Activated B cell treated with CpG ODN at 0.5 μM for 24 hours (primary cell): ENCODE measurements at regions not wholly inside any gene's neighbourhood (a gene's known extent, or its start where the extent isn't known, plus 50 kb on each side); places are given as distances from the start of the nearest gene placed in this dataset.

Experiments
- ATAC-seq: fragments of 200-7000 bp; cut with Tn5 transposase; one replicate; pipeline ENCODE4 v1.10.0; 2021; ENCODE audit warnings: low read depth, mild to moderate bottlenecking, moderate library complexity
- CTCF ChIA-PET: fragments of 350-600 bp; sonication (Branson Sonifier 250); formaldehyde crosslinking; loops from one replicate; lab custom pipeline; 2021; ENCODE audit warnings: antibody characterized with exemption; lab: Charles Lee
- POLR2A ChIA-PET: fragments of 350-600 bp; sonication (Branson Sonifier 250); formaldehyde crosslinking; loops from one replicate; lab custom pipeline; 2021; ENCODE audit warnings: antibody characterized with exemption; lab: Charles Lee
- DNase-seq: peaks from one replicate; pipeline ENCODE4 v3.0.0; 2022
- H3K27ac Mint-ChIP-seq: one replicate; pipeline ENCODE4 v1.8.0; 2020; ENCODE audit warnings: mixed read lengths
- H3K27me3 Mint-ChIP-seq: one replicate; pipeline ENCODE4 v1.8.0; 2021; ENCODE audit warnings: mixed read lengths
- H3K36me3 Mint-ChIP-seq: one replicate; pipeline ENCODE4 v1.8.0; 2021; ENCODE audit warnings: low read depth, mixed read lengths
- H3K4me1 Mint-ChIP-seq: one replicate; pipeline ENCODE4 v1.8.0; 2021; ENCODE audit warnings: mixed read lengths
- H3K4me3 Mint-ChIP-seq: one replicate; pipeline ENCODE4 v1.8.0; 2020; ENCODE audit warnings: mild to moderate bottlenecking, mixed read lengths
- H3K9me3 Mint-ChIP-seq: one replicate; pipeline ENCODE4 v1.8.0; 2020; ENCODE audit warnings: mixed read lengths
- CTCF ChIP-seq: fragments of 200-600 bp; IDR thresholded peaks from one replicate; pipeline ENCODE4 v1.8.0; 2022; ENCODE audit warnings: antibody characterized with exemption, mild to moderate bottlenecking
- intact Hi-C: fragments of 100-400 bp; cut with micrococcal nuclease; formaldehyde crosslinking; loops from one replicate; pipeline ENCODE4 v1.15.1; 2024

- CTCF ChIA-PET: interaction anchor here (0.9 to 2.1 kb wide), 4 partner anchors 9 to 42 kb away, joined by 3 to 12 read pairs (median 6); no protein-coding TSS in a partner anchor
- no peak for TF ChIP-seq CTCF
- DNase-seq (no peak), ATAC-seq (peak; percentile 6)
- no peaks in the 10 kb centered on the region for H3K36me3 Mint-ChIP-seq
- H3K27me3 Mint-ChIP-seq: peaks cover 33% of the 10 kb centered on the region
- H3K4me3 Mint-ChIP-seq: no peak overlapping the region
- intact Hi-C loops: loop anchor here (1.0 kb wide), 2 partner anchors 43 to 70 kb away; no protein-coding TSS in a partner anchor
- H3K9me3 Mint-ChIP-seq: no peaks in the 10 kb centered on the region
- no peak overlapping the region for H3K27ac Mint-ChIP-seq
- POLR2A ChIA-PET: interaction anchor here (0.9 kb wide), 1 partner anchor 13 kb away, joined by 3 read pairs; no protein-coding TSS in a partner anchor
- peaks cover 52% of the 10 kb centered on the region for H3K4me1 Mint-ChIP-seq
Observed at GRCh38 chr7:128177768-128178550, 63.1 kb upstream of the LEP start.

DNA sequence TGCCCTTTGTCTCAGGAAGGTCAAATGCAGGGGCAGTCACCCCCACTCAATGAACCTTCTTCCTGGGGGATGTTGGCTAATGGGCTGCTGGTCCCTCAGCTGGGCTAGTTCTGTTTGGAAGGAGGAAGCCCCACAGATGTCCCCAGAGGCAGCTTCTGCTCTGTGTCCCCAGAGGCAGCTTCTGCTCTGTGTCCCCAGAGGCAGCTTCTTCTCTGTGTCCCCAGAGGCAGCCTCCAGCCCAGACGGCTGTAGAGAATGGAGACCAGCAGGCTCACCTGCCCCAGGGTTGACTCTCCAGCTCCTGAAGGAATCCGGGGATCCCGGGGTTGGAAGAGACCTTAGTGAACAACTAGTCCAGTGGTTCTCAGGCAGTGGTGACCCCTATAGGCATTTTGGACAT, 62.5 kb upstream of the LEP start:
- CTCF ChIA-PET: interaction anchor here (0.9 to 2.1 kb wide), 4 partner anchors 10 to 43 kb away, joined by 3 to 12 read pairs (median 6); no protein-coding TSS in a partner anchor
- Mint-ChIP-seq H3K9me3 (no peaks in the 10 kb centered on the region), H3K4me1 (peaks cover 49% of the 10 kb centered on the region), H3K4me3 (no peak overlapping the region), H3K27me3 (peaks cover 31% of the 10 kb centered on the region), H3K36me3 (no peaks in the 10 kb centered on the region), H3K27ac (no peak overlapping the region)
- ATAC-seq (peak; percentile 100), DNase-seq (peak; percentile 49)
- TF ChIP-seq CTCF: no peak
- intact Hi-C loops: loop anchor here (1.0 kb wide), 2 partner anchors 43 to 70 kb away; no protein-coding TSS in a partner anchor
- POLR2A ChIA-PET: interaction anchor here (0.9 kb wide), 1 partner anchor 14 kb away, joined by 3 read pairs; no protein-coding TSS in a partner anchor

DNA sequence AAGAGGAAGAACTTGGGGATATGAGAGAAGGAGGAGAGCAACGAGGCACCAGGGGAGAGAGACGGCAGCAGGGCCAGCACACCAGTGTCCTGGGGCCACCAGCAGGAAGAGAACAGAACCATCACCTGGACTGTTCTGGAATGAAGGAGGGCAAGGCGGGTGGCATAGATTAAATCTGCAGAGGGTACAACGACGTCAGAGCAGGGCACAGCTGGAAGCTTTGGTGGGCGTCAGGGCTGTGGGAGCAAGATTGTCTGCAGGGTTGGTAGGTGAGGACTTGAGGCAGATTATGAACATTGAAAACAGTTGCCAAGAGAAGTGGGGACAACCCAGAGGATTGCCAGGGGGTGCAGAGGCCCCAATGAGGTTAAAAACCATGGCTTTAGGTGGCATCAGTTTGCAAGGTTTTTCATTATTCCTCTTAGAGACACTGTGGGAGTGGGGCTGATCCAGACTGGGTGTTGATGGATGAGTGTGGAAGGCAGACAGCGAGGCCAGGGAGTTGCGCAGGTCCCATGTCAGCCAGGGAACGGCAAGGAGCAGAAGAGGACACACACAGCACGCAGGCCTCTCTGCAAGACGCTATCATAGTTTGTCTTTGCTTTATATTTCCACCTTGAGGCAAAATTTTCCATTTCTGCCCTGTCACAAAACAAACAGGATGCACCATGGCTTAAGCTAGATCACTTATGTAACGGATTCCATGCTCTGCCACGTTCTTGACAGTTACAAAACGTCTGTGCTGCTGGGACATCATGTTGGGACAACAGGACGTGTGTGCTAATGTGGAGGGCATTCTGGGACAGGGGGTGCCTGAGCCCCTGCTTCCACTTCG, 52.5 kb upstream of the LEP start:
- no peak overlapping the region for H3K27ac Mint-ChIP-seq
- ChIA-PET CTCF (no interaction called here), POLR2A (no interaction called here)
- TF ChIP-seq CTCF: no peak
- no peak for DNase-seq
- intact Hi-C loops: no loop called here
- H3K27me3 Mint-ChIP-seq: peaks cover 30% of the 10 kb centered on the region
- H3K4me3 Mint-ChIP-seq: no peak overlapping the region
- H3K36me3 Mint-ChIP-seq: no peaks in the 10 kb centered on the region
- ATAC-seq: no peak
- H3K4me1 Mint-ChIP-seq: peaks cover 10% of the 10 kb centered on the region
- peaks cover 2% of the 10 kb centered on the region for H3K9me3 Mint-ChIP-seq

DNA sequence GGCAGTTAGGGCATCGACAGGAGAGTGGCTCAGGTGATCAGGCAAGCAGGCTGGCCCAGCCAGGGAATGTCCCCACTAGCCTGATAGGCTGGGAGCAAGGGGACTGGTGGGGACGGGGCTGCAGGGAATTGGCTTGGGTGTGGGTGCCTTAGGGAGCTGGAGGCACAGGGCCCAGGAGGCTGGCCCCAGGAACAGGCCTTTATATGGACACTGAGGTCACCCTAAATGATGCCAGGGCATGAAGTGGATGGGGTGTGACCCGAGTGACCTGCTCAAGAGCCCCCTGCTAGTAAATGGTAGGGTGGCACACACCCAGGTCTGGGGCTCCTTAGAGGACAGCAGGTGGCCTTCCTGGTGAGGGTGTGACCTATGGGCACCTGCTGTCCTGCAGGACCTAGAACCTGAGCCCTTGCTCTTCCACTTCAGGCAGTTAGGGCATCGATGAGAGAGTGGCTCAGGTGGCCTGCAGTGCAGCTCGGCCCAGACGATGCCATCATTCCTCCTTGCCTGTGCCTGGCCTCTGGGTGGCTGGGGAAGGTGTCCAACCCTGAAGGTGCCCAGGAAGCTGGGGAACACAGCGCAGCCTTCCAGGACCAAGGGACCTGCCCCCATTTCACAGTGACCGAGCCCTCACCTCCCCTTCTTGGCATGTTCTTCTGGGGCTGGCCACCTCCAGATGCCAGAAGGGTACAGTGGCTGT, 51.7 kb upstream of the LEP start:
- Mint-ChIP-seq H3K4me1 (peaks cover 6% of the 10 kb centered on the region), H3K27me3 (peaks cover 30% of the 10 kb centered on the region), H3K4me3 (no peak overlapping the region), H3K27ac (no peak overlapping the region), H3K36me3 (peaks cover 2% of the 10 kb centered on the region), H3K9me3 (peaks cover 8% of the 10 kb centered on the region)
- ChIA-PET POLR2A (no interaction called here), CTCF (no interaction called here)
- intact Hi-C loops: no loop called here
- ATAC-seq: no peak
- TF ChIP-seq CTCF: no peak
- DNase-seq: no peak
